Endothelial cell of umbilical vein (primary cell): ENCODE measurements at regions not wholly inside any gene's neighbourhood (a gene's known extent, or its start where the extent isn't known, plus 50 kb on each side); places are given as distances from the start of the nearest gene placed in this dataset.

ENCODE experiments used
- BruUV-seq: library from RNA; stranded (reverse); fragments of 400-500 nt; replicated peaks from 2 replicates; lab custom pipeline; 2021; lab: Mats Ljungman, UMichigan
- CTCF ChIA-PET: fragments of 300-600, 350-600 bp; sonication (Branson Sonifier 250); formaldehyde crosslinking; loops from one replicate; lab custom pipeline; 2021; ENCODE audit warnings: antibody characterized with exemption, inconsistent platforms; lab: Charles Lee
- POLR2A ChIA-PET: fragments of 300-600, 350-600 bp; sonication (Branson Sonifier 250); formaldehyde crosslinking; loops from one replicate; lab custom pipeline; 2021; ENCODE audit warnings: antibody characterized with exemption, inconsistent platforms; lab: Charles Lee
- DNase-seq: peaks from one replicate; pipeline ENCODE4 v3.0.0-alpha.2; 2011; ENCODE audit warnings: low read depth, low spot score
- FAIRE-seq: peaks from 2 replicates; lab custom pipeline; 2011; peaks lifted over from hg19 to GRCh38; lab: Jason Lieb, UNC
- H2AFZ ChIP-seq: 2 replicates; pipeline ENCODE4 v1.6.0; 2012; ENCODE audit warnings: low read depth, low read length, control low read depth, inconsistent platforms
- H3K27ac ChIP-seq: 2 replicates; pipeline ENCODE4 v1.5.1; 2011; ENCODE audit warnings: low read depth, mild to moderate bottlenecking, control low read depth, low read length, moderate library complexity; ENCODE audit not compliant: insufficient read depth
- H3K27me3 ChIP-seq, 2 experiments: 2 replicates each; pipeline versions ENCODE4 v1.6.0 to v1.6.1; 2011; ENCODE audit warnings: low read length in 2 of 2, mixed read lengths in 1 of 2; ENCODE audit not compliant: control insufficient read depth in 2 of 2, insufficient read depth in 2 of 2
- H3K36me3 ChIP-seq, 2 experiments: 2 replicates in 1 of 2; 3 replicates in 1 of 2; pipeline ENCODE4 v1.5.1; 2011; ENCODE audit warnings: low read length in 2 of 2, mild to moderate bottlenecking in 1 of 2, moderate library complexity in 1 of 2; ENCODE audit not compliant: control insufficient read depth in 2 of 2, insufficient read depth in 2 of 2; ENCODE audit errors: extremely low read depth in 1 of 2
- H3K4me1 ChIP-seq: 3 replicates; pipeline ENCODE4 v1.5.1; 2011; ENCODE audit warnings: mild to moderate bottlenecking, low read length; ENCODE audit not compliant: control insufficient read depth, insufficient read depth; ENCODE audit errors: extremely low read depth
- H3K4me2 ChIP-seq: 2 replicates; pipeline ENCODE4 v1.6.1; 2011; ENCODE audit warnings: low read length, control low read depth, mixed read lengths; ENCODE audit not compliant: insufficient read depth
- H3K4me3 ChIP-seq, 3 experiments: fragments of 200-600 bp in 1 of 3; sonication (generic), shearing (Covaris generic) in 1 of 3; replicated peaks in 1 of 3; 2 replicates each; pipeline ENCODE4 v1.5.1; 2011 to 2016; ENCODE audit warnings: control low read depth in 3 of 3, low read length in 3 of 3, mild to moderate bottlenecking in 2 of 3, inconsistent platforms in 1 of 3, low read depth in 1 of 3, moderate library complexity in 1 of 3; ENCODE audit not compliant: insufficient read depth in 1 of 3
- H3K79me2 ChIP-seq: 2 replicates; pipeline ENCODE4 v1.6.0; 2012; ENCODE audit warnings: low read length, inconsistent platforms; ENCODE audit not compliant: control insufficient read depth, insufficient read depth
- H3K9ac ChIP-seq: replicated peaks from 2 replicates; pipeline ENCODE3; 2011; ENCODE audit warnings: low read length, control low read depth; ENCODE audit not compliant: insufficient read depth; ENCODE audit errors: extremely low read depth
- H3K9me1 ChIP-seq: replicated peaks from 3 replicates; pipeline ENCODE4 v1.6.0; 2011; ENCODE audit warnings: mild to moderate bottlenecking, low read length; ENCODE audit not compliant: control insufficient read depth, insufficient read depth; ENCODE audit errors: extremely low read depth
- H3K9me3 ChIP-seq: replicated peaks from 2 replicates; pipeline ENCODE4 v1.5.1; 2012; ENCODE audit warnings: low read length, inconsistent platforms; ENCODE audit not compliant: control insufficient read depth, insufficient read depth
- H4K20me1 ChIP-seq: replicated peaks from 2 replicates; pipeline ENCODE3; 2011; ENCODE audit warnings: mild to moderate bottlenecking, low read length; ENCODE audit not compliant: control insufficient read depth, insufficient read depth; ENCODE audit errors: extremely low read depth
- EZH2 ChIP-seq: IDR thresholded peaks from 2 replicates; pipeline ENCODE4 v1.6.1; 2012; ENCODE audit warnings: borderline replicate concordance, low read depth, mild to moderate bottlenecking, moderate library complexity, low read length, inconsistent platforms; ENCODE audit not compliant: severe bottlenecking
- FOS ChIP-seq: IDR thresholded peaks from 2 replicates; pipeline ENCODE4 v1.6.1; 2011; ENCODE audit warnings: mild to moderate bottlenecking, low read length, moderate library complexity, borderline replicate concordance; ENCODE audit not compliant: insufficient read depth
- GATA2 ChIP-seq: IDR thresholded peaks from 2 replicates; pipeline ENCODE4 v1.7.0; 2011; ENCODE audit warnings: low read depth, mild to moderate bottlenecking, moderate library complexity, mixed read lengths, low read length; ENCODE audit not compliant: insufficient read length, insufficient read depth
- JUN ChIP-seq: IDR thresholded peaks from 2 replicates; pipeline ENCODE4 v1.6.1; 2011; ENCODE audit warnings: borderline replicate concordance, low read depth; ENCODE audit not compliant: insufficient read length, insufficient read depth
- MYC ChIP-seq: IDR thresholded peaks from one replicate; pipeline ENCODE4 v1.6.1; 2011; ENCODE audit warnings: mild to moderate bottlenecking, low read depth, low read length
- POLR2A ChIP-seq: IDR thresholded peaks from 2 replicates; pipeline ENCODE4 v1.6.1; 2012; ENCODE audit warnings: low read depth, mild to moderate bottlenecking, control low read depth, low read length
- POLR2AphosphoS5 ChIP-seq: IDR thresholded peaks from 2 replicates; pipeline ENCODE4 v1.6.1; 2012; ENCODE audit warnings: low read depth, mild to moderate bottlenecking, control low read depth, low read length, moderate library complexity; ENCODE audit not compliant: insufficient read depth
- dilution Hi-C: fragments of 300-500 bp; cut with MboI; formaldehyde crosslinking; loops from one replicate; pipeline ENCODE4 v1.15.0; 2019; ENCODE audit warnings: low sequenced_read_pairs; ENCODE audit not compliant: extremely low pct_ligation_motif_present
- intact Hi-C: fragments of 100-400 bp; cut with micrococcal nuclease; formaldehyde crosslinking; loops from one replicate; pipeline ENCODE4 v1.10.0; 2022
- TF ChIP-seq, protein P1 (sequence below), 2 donors: IDR thresholded peaks; 1 replicate in 1 of 2; 2 replicates in 1 of 2; pipeline ENCODE4 v1.5.1; 2011; ENCODE audit warnings: low read length in 2 of 2, mild to moderate bottlenecking in 2 of 2, moderate library complexity in 2 of 2, control low read depth in 1 of 2, inconsistent platforms in 1 of 2, low read depth in 1 of 2; ENCODE audit not compliant: insufficient read depth in 1 of 2; ENCODE audit errors: extremely low read depth in 1 of 2
- TF ChIP-seq, protein P2 (sequence below): IDR thresholded peaks from 2 replicates; pipeline ENCODE4 v1.6.1; 2011; ENCODE audit not compliant: insufficient read depth, insufficient read length

DNA sequence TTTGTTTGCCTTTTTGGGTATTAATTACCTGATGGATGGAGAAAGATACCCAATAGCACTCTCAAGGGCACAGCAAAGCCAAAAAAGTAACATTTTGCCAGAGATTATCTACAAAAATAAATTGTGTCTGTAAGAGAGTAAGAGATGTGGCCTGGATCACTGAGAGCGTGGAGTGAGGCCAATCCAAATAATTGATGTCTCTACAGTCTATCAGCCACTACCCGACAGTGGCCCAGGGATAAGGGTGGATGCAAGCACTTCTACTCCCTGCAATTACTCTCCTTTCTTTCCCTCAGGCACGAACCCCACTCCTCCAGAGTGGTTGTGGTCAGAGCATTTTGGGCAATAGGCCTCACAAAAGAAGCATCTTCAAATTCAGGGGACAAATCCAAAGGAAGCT is 92.3 kb upstream of the ZC3H12C start:
- H3K4me2 ChIP-seq, result no peak overlapping the region
- no peaks in the 10 kb centered on the region for H3K9me3 ChIP-seq
- H3K4me3 ChIP-seq, result no peak overlapping the region
- CTCF ChIA-PET, result interaction anchor here (1.7 kb wide), 1 partner anchor 16 kb away, joined by 5 read pairs; no protein-coding TSS in a partner anchor
- intact Hi-C loops, result no loop called here
- no peaks in the 10 kb centered on the region for H3K79me2 ChIP-seq
- TF ChIP-seq GATA2, result no peak
- no peak for TF ChIP-seq MYC
- no peak for TF ChIP-seq POLR2A
- H2AFZ ChIP-seq, result no peak overlapping the region
- POLR2A ChIA-PET, result no interaction called here
- H3K27ac ChIP-seq, result no peak overlapping the region
- DNase-seq (no peak), FAIRE-seq (no peak)
- no TSS peak for BruUV-seq
- no peaks in the 10 kb centered on the region for H3K9me1 ChIP-seq
- H4K20me1 ChIP-seq, result no peaks in the 10 kb centered on the region
- dilution Hi-C loops, result no loop called here
- no peaks in the 10 kb centered on the region for H3K27me3 ChIP-seq
- peaks cover 3% of the 10 kb centered on the region for H3K4me1 ChIP-seq
- H3K9ac ChIP-seq, result no peak overlapping the region
- H3K36me3 ChIP-seq, result no peaks in the 10 kb centered on the region

DNA sequence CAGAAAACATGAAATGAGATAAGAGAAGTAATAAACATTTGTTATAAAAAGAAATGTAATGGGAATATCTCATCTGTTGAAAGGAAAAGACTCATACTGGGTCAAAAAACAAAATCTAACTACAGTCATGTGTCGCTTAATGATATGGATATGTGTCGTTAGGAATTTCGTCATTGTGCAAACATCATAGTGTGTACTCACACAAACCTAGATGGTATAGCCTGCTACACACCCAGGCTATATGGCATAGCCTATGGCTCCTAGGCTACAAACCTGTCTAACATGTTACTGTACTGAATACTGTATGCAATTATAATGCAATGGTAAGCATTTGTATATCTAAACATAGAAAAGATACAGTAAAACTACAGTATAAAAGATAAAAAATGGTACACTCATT is 89.8 kb upstream of the ZC3H12C start:
- ChIA-PET CTCF (interaction anchor here (0.6 kb wide), 1 partner anchor 51 kb away, joined by 3 read pairs; no protein-coding TSS in a partner anchor), POLR2A (no interaction called here)
- H4K20me1 ChIP-seq, result no peaks in the 10 kb centered on the region
- TF ChIP-seq EZH2, result no peak
- TF ChIP-seq GATA2, result no peak
- no peak for TF ChIP-seq POLR2A
- TF ChIP-seq, protein P1, sequence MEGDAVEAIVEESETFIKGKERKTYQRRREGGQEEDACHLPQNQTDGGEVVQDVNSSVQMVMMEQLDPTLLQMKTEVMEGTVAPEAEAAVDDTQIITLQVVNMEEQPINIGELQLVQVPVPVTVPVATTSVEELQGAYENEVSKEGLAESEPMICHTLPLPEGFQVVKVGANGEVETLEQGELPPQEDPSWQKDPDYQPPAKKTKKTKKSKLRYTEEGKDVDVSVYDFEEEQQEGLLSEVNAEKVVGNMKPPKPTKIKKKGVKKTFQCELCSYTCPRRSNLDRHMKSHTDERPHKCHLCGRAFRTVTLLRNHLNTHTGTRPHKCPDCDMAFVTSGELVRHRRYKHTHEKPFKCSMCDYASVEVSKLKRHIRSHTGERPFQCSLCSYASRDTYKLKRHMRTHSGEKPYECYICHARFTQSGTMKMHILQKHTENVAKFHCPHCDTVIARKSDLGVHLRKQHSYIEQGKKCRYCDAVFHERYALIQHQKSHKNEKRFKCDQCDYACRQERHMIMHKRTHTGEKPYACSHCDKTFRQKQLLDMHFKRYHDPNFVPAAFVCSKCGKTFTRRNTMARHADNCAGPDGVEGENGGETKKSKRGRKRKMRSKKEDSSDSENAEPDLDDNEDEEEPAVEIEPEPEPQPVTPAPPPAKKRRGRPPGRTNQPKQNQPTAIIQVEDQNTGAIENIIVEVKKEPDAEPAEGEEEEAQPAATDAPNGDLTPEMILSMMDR (IDR thresholded peaks at IDR 0.05; ENCODE audit: extremely low read depth in 1 of 2, insufficient read depth in 1 of 2, low read depth in 1 of 2, low read length in 2 of 2), result no peak
- TF ChIP-seq, protein P2, sequence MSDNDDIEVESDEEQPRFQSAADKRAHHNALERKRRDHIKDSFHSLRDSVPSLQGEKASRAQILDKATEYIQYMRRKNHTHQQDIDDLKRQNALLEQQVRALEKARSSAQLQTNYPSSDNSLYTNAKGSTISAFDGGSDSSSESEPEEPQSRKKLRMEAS, result no peak
- TF ChIP-seq FOS, result no peak
- no peak for TF ChIP-seq POLR2AphosphoS5
- no peak for TF ChIP-seq JUN
- no peak for TF ChIP-seq MYC
- no peaks in the 10 kb centered on the region for H3K79me2 ChIP-seq
- no peak overlapping the region for H3K4me3 ChIP-seq
- H3K27ac ChIP-seq, result no peak overlapping the region
- peaks cover 3% of the 10 kb centered on the region for H3K4me1 ChIP-seq
- no peak overlapping the region for H3K9ac ChIP-seq
- H3K27me3 ChIP-seq, result no peaks in the 10 kb centered on the region
- H3K9me3 ChIP-seq, result no peaks in the 10 kb centered on the region
- no peak overlapping the region for H3K4me2 ChIP-seq
- no peak overlapping the region for H2AFZ ChIP-seq
- DNase-seq (no peak), FAIRE-seq (no peak)
- no TSS peak for BruUV-seq
- H3K9me1 ChIP-seq, result no peaks in the 10 kb centered on the region
- no peaks in the 10 kb centered on the region for H3K36me3 ChIP-seq
- dilution Hi-C loops, result no loop called here
- intact Hi-C loops, result no loop called here
